Trophoblast cell (in vitro differentiated cells and primary cell): ENCODE measurements at regions not wholly inside any gene's neighbourhood (a gene's known extent, or its start where the extent isn't known, plus 50 kb on each side); places are given as distances from the start of the nearest gene placed in this dataset.
"Not testable (repeated sequence)": the region's sequence is repeated elsewhere in the genome, so short reads cannot be mapped to it uniquely, and the experiment has no call there.

Experiments used
- DNase-seq, 2 donors: peaks; one replicate each; pipeline ENCODE4 v3.0.0-alpha.2; 2016
- H2AFZ ChIP-seq: 2 replicates; pipeline ENCODE4 v1.6.1; 2013; ENCODE audit warnings: low read length, moderate library complexity, mild to moderate bottlenecking; ENCODE audit not compliant: insufficient read depth, poor library complexity
- H2AK5ac ChIP-seq: 2 replicates; pipeline ENCODE4 v1.6.1; 2013; ENCODE audit warnings: mild to moderate bottlenecking, low read length
- H2BK120ac ChIP-seq: 2 replicates; pipeline ENCODE4 v1.6.1; 2013; ENCODE audit warnings: low read length, mild to moderate bottlenecking, moderate library complexity; ENCODE audit not compliant: insufficient read depth, poor library complexity
- H2BK12ac ChIP-seq: 2 replicates; pipeline ENCODE4 v1.6.1; 2013; ENCODE audit warnings: mild to moderate bottlenecking, low read length, moderate library complexity
- H2BK5ac ChIP-seq: 2 replicates; pipeline ENCODE4 v1.6.1; 2013; ENCODE audit warnings: low read length, low read depth, moderate library complexity, mild to moderate bottlenecking; ENCODE audit not compliant: poor library complexity
- H3K14ac ChIP-seq: 2 replicates; pipeline ENCODE4 v1.6.1; 2013; ENCODE audit warnings: mild to moderate bottlenecking, low read length
- H3K18ac ChIP-seq: 2 replicates; pipeline ENCODE4 v1.6.1; 2013; ENCODE audit warnings: mild to moderate bottlenecking, low read length
- H3K23ac ChIP-seq: 2 replicates; pipeline ENCODE4 v1.6.1; 2013; ENCODE audit warnings: low read length
- H3K27ac ChIP-seq: 2 replicates; pipeline ENCODE4 v1.5.1; 2013; ENCODE audit warnings: low read depth, mild to moderate bottlenecking, inconsistent platforms, low read length, moderate library complexity
- H3K27me3 ChIP-seq: 2 replicates; pipeline ENCODE4 v1.6.1; 2013; ENCODE audit warnings: inconsistent platforms, mild to moderate bottlenecking, low read length, moderate library complexity; ENCODE audit not compliant: insufficient read depth
- H3K36me3 ChIP-seq, 2 experiments: 1 replicate in 1 of 2; 2 replicates in 1 of 2; pipeline ENCODE4 v1.6.1; 2013; ENCODE audit warnings: low read length in 2 of 2, mild to moderate bottlenecking in 2 of 2, moderate library complexity in 1 of 2; ENCODE audit not compliant: insufficient read depth in 2 of 2, control insufficient read depth in 1 of 2
- H3K4ac ChIP-seq: 2 replicates; pipeline ENCODE4 v1.6.1; 2013; ENCODE audit warnings: low read depth, mild to moderate bottlenecking, low read length, moderate library complexity
- H3K4me1 ChIP-seq, 2 experiments: 1 replicate in 1 of 2; 2 replicates in 1 of 2; pipeline ENCODE4 v1.6.1; 2013; ENCODE audit warnings: low read length in 2 of 2, mild to moderate bottlenecking in 2 of 2, moderate library complexity in 1 of 2; ENCODE audit not compliant: insufficient read depth in 2 of 2, control insufficient read depth in 1 of 2
- H3K4me2 ChIP-seq: 2 replicates; pipeline ENCODE4 v1.6.1; 2013; ENCODE audit warnings: inconsistent platforms, mild to moderate bottlenecking, low read length, moderate library complexity
- H3K4me3 ChIP-seq: 2 replicates; pipeline ENCODE4 v1.5.1; 2013; ENCODE audit warnings: mild to moderate bottlenecking, low read depth, low read length, inconsistent platforms
- H3K79me1 ChIP-seq: one replicate; pipeline ENCODE4 v1.6.1; 2013; ENCODE audit warnings: low read length
- H3K79me2 ChIP-seq: 2 replicates; pipeline ENCODE4 v1.6.1; 2013; ENCODE audit warnings: low read length, mild to moderate bottlenecking; ENCODE audit not compliant: control insufficient read depth, insufficient read depth, poor library complexity
- H3K9ac ChIP-seq: 2 replicates; pipeline ENCODE4 v1.6.1; 2013; ENCODE audit warnings: mild to moderate bottlenecking, low read length
- H3K9me3 ChIP-seq: 2 replicates; pipeline ENCODE4 v1.6.1; 2013; ENCODE audit warnings: low read depth, mild to moderate bottlenecking, control low read depth, inconsistent platforms, low read length; ENCODE audit not compliant: insufficient read depth
- H4K12ac ChIP-seq: 2 replicates; pipeline ENCODE4 v1.6.1; 2013; ENCODE audit warnings: low read depth, mild to moderate bottlenecking, low read length, moderate library complexity
- H4K8ac ChIP-seq: 2 replicates; pipeline ENCODE4 v1.6.1; 2013; ENCODE audit warnings: low read depth, mild to moderate bottlenecking, low read length, moderate library complexity
- H4K91ac ChIP-seq: one replicate; pipeline ENCODE4 v1.6.1; 2013; ENCODE audit warnings: low read depth, mild to moderate bottlenecking, low read length, moderate library complexity
- WGBS: extraction: QIAGEN DNeasy Blood & Tissue Kit; methylation state at CpG from one replicate; pipeline ENCODE4 v1.1.7; 2013; ENCODE audit warnings: missing lambda C conversion rate; ENCODE audit not compliant: insufficient read length, insufficient coverage; ENCODE audit errors: extremely low coverage; 5-methylcytosine and 5-hydroxymethylcytosine counted together

DNA sequence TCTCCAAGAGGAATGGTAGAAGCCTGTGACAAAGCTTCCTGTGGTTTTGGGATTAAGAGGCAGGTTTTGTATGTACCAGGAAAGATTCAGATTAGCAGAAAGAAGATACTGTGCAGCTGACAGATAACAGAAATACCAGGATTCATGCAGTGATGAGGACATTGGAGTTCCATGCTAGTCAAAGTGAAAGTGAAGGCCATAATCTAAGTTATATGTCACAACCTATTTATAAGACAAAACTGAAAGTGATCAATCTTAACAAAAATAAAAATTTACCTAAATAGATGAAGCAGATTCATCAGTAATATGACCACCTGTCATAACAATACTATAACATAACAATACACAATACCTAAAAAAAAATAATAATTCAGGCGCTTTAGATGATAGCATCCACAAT is 1305.2 kb upstream of the PCDH9 start:
- no peaks in the 10 kb centered on the region for H3K27me3 ChIP-seq
- H3K14ac ChIP-seq = no peak overlapping the region
- H2AFZ ChIP-seq = no peak overlapping the region
- no peak overlapping the region for H3K4ac ChIP-seq
- H3K4me2 ChIP-seq = no peak overlapping the region
- DNase-seq = no peak
- no peak overlapping the region for H4K8ac ChIP-seq
- no peaks in the 10 kb centered on the region for H3K36me3 ChIP-seq
- H2BK12ac ChIP-seq = no peak overlapping the region
- no peak overlapping the region for H4K12ac ChIP-seq
- H3K9me3 ChIP-seq = no peaks in the 10 kb centered on the region
- H3K27ac ChIP-seq = no peak overlapping the region
- no peaks in the 10 kb centered on the region for H3K79me2 ChIP-seq
- no peak overlapping the region for H3K4me3 ChIP-seq
- no peaks in the 10 kb centered on the region for H3K4me1 ChIP-seq
- no peak overlapping the region for H3K23ac ChIP-seq
- no peak overlapping the region for H3K18ac ChIP-seq
- no peak overlapping the region for H2AK5ac ChIP-seq
- WGBS = no CpG with 5 or more reads among the region's 1 CpG
- no peak overlapping the region for H2BK120ac ChIP-seq
- H2BK5ac ChIP-seq = no peak overlapping the region
- no peak overlapping the region for H3K9ac ChIP-seq
- H4K91ac ChIP-seq = no peak overlapping the region
- no peaks in the 10 kb centered on the region for H3K79me1 ChIP-seq

DNA sequence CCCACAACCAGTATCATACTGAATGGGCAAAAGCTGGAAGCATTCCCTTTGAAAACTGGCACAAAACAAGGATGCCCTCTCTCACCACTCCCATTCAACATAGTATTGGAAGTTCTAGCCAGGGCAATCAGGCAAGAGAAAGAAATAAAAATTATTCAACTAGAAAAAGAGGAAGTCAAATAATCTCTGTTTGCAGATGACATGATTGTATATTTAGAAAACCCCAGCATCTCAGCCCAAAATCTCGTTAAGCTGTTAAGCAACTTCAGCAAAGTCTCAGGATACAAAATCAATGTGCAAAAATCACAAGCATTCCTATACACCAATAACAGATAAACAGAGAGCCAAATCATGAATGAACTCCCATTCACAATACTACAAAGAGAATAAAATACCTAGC is 1297.0 kb upstream of the PCDH9 start:
- WGBS = no CpG with 5 or more reads among the region's 1 CpG
- H2BK5ac ChIP-seq, H3K23ac ChIP-seq, DNase-seq, H4K91ac ChIP-seq, H3K27me3 ChIP-seq, H2AFZ ChIP-seq, H3K4ac ChIP-seq, H4K8ac ChIP-seq, H3K4me3 ChIP-seq, H2AK5ac ChIP-seq, H3K36me3 ChIP-seq, H4K12ac ChIP-seq, H3K9me3 ChIP-seq, H3K79me2 ChIP-seq, H3K14ac ChIP-seq, H3K79me1 ChIP-seq, H3K4me1 ChIP-seq, H2BK120ac ChIP-seq, H3K18ac ChIP-seq, H3K9ac ChIP-seq, H3K27ac ChIP-seq, H3K4me2 ChIP-seq, H2BK12ac ChIP-seq: not testable (repeated sequence)

DNA sequence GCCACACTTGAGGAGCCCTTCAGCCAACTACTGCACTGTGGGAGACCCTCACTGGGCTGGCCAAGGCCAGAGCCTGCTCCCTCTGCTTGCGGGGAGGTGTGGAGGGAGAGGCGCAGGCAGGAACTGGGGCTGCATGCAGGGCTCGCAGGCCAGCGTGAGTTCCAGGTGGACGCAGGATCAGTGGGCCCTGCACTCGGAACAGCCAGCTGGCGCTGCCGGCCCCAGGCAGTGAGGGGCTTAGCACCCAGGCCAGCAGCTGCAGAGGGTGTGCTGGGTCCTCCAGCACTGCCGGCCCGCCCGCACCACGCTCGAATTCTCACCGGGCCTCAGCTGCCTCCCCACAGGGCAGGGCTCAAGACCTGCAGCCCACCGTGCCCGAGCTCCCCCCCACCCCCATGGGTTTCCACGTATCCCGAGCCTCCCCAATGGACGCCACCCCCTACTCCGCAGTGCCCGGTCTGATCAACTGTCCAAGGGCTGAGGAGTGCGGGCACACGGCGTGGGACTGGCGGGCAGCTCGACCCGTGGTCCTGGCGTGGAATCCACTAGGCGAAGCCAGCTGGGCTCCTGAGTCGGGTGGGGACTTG is 1293.8 kb upstream of the PCDH9 start:
- Histone ChIP-seq H3K9ac (no peak overlapping the region), H3K27me3 (no peaks in the 10 kb centered on the region), H3K79me1 (no peaks in the 10 kb centered on the region), H3K14ac (no peak overlapping the region), H4K12ac (no peak overlapping the region), H2AFZ (no peak overlapping the region), H2BK5ac (no peak overlapping the region), H3K9me3 (peaks cover 6% of the 10 kb centered on the region), H2BK120ac (no peak overlapping the region), H3K36me3 (no peaks in the 10 kb centered on the region), H2AK5ac (no peak overlapping the region), H4K8ac (no peak overlapping the region), H3K4me1 (no peaks in the 10 kb centered on the region), H4K91ac (no peak overlapping the region), H3K4me2 (no peak overlapping the region), H3K18ac (no peak overlapping the region), H2BK12ac (no peak overlapping the region), H3K27ac (no peak overlapping the region), H3K79me2 (no peaks in the 10 kb centered on the region), H3K23ac (no peak overlapping the region), H3K4ac (no peak overlapping the region), H3K4me3 (peak overlapping the region; percentile 35)
- no CpG with 5 or more reads among the region's 30 CpGs for WGBS
- DNase-seq = no peak

DNA sequence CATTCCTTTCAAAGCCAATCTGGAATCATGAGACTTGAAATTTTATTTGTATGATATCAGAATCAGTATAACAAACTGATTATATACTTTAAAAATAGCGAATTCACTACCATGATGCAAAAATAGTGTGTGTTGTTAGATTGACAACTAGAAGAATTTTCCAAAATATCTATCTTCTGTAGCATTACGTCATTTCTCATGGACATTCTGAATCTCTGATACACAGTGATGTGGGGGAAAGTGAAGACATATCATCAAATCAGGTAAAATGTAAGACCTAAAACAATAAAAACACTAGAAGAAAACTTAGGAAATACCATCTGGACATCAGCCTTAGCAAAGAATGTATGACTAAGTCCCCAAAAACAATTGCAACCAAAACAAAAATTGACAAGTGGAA is 1292.0 kb upstream of the PCDH9 start:
- no peak overlapping the region for H4K8ac ChIP-seq
- H3K4me3 ChIP-seq = no peak overlapping the region
- H4K12ac ChIP-seq = no peak overlapping the region
- no peaks in the 10 kb centered on the region for H3K79me1 ChIP-seq
- H3K9me3 ChIP-seq = peaks cover 6% of the 10 kb centered on the region
- no peak overlapping the region for H3K4ac ChIP-seq
- whole genome bisulfite sequencing = no CpG with 5 or more reads among the region's 2 CpGs
- no peak overlapping the region for H3K27ac ChIP-seq
- H3K23ac ChIP-seq = no peak overlapping the region
- H3K4me1 ChIP-seq = no peaks in the 10 kb centered on the region
- no peaks in the 10 kb centered on the region for H3K79me2 ChIP-seq
- H2AFZ ChIP-seq = no peak overlapping the region
- H3K14ac ChIP-seq = no peak overlapping the region
- no peaks in the 10 kb centered on the region for H3K27me3 ChIP-seq
- H3K9ac ChIP-seq = no peak overlapping the region
- no peaks in the 10 kb centered on the region for H3K36me3 ChIP-seq
- H2AK5ac ChIP-seq = no peak overlapping the region
- DNase-seq = no peak
- H3K18ac ChIP-seq = no peak overlapping the region
- H3K4me2 ChIP-seq = no peak overlapping the region
- no peak overlapping the region for H2BK120ac ChIP-seq
- H2BK12ac ChIP-seq = no peak overlapping the region
- H4K91ac ChIP-seq = no peak overlapping the region
- no peak overlapping the region for H2BK5ac ChIP-seq
